Lung (tissue), 11 donors: ENCODE measurements at regions not wholly inside any gene's neighbourhood (a gene's known extent, or its start where the extent isn't known, plus 50 kb on each side); places are given as distances from the start of the nearest gene placed in this dataset.

ENCODE experiments used
- ATAC-seq: fragments of 200-7000 bp; cut with Tn5 transposase; one replicate; pipeline ENCODE4 v1.9.1; 2020; ENCODE audit warnings: moderate number of reproducible peaks; ENCODE audit not compliant: insufficient read depth, low FRiP score
- DNase-seq, 3 donors: peaks; one replicate each; pipeline ENCODE4 v3.0.0-alpha.2; 2013 to 2017
- H3K27ac ChIP-seq, 2 donors: one replicate each; pipeline ENCODE4 v1.5.1; 2013; ENCODE audit warnings: mild to moderate bottlenecking in 2 of 2, moderate library complexity in 2 of 2, control low read depth in 1 of 2, inconsistent platforms in 1 of 2, low read depth in 1 of 2, low read length in 1 of 2
- H3K27me3 ChIP-seq, 3 donors: one replicate each; pipeline ENCODE4 v1.5.1; 2013; ENCODE audit warnings: low read length in 2 of 3; ENCODE audit not compliant: control insufficient read depth in 3 of 3, insufficient read depth in 3 of 3
- H3K36me3 ChIP-seq, 4 donors: one replicate each; pipeline ENCODE4 v1.5.1; 2013; ENCODE audit warnings: low read length in 4 of 4, mild to moderate bottlenecking in 1 of 4, moderate library complexity in 1 of 4; ENCODE audit not compliant: control insufficient read depth in 4 of 4, insufficient read depth in 4 of 4
- H3K4me1 ChIP-seq, 5 donors: one replicate each; pipeline ENCODE4 v1.5.1; 2013; ENCODE audit warnings: low read length in 5 of 5, mild to moderate bottlenecking in 2 of 5, moderate library complexity in 1 of 5; ENCODE audit not compliant: control insufficient read depth in 5 of 5, insufficient read depth in 5 of 5
- H3K4me3 ChIP-seq: one replicate; pipeline ENCODE4 v1.5.1; 2013; ENCODE audit warnings: mild to moderate bottlenecking, control low read depth, moderate library complexity
- H3K9ac ChIP-seq, 2 donors: one replicate each; pipeline ENCODE4 v1.5.1; 2013; ENCODE audit warnings: low read length in 2 of 2, control low read depth in 1 of 2; ENCODE audit not compliant: insufficient read depth in 1 of 2
- H3K9me3 ChIP-seq, 4 donors: one replicate each; pipeline ENCODE4 v1.5.1; 2013; ENCODE audit warnings: low read length in 3 of 4, mild to moderate bottlenecking in 1 of 4, moderate library complexity in 1 of 4; ENCODE audit not compliant: control insufficient read depth in 4 of 4, insufficient read depth in 3 of 4
- WGBS, 2 donors: extraction: QIAGEN DNeasy Blood & Tissue Kit; methylation state at CpG; one replicate each; pipeline ENCODE4 v1.1.7; 2013; 5-methylcytosine and 5-hydroxymethylcytosine counted together
- TF ChIP-seq, protein P1 (sequence below): IDR thresholded peaks from 2 replicates; pipeline ENCODE4 v1.5.1; 2012; ENCODE audit warnings: mild to moderate bottlenecking; ENCODE audit errors: control extremely low read depth, extremely low read depth
- donor health status: control.
- donor health status: control.
- donor health status: Bipolar disorder and iron deficiency.
- donor health status: healthy.
- donor health status: DM: yes; HTN: yes; CAD: no.

DNA sequence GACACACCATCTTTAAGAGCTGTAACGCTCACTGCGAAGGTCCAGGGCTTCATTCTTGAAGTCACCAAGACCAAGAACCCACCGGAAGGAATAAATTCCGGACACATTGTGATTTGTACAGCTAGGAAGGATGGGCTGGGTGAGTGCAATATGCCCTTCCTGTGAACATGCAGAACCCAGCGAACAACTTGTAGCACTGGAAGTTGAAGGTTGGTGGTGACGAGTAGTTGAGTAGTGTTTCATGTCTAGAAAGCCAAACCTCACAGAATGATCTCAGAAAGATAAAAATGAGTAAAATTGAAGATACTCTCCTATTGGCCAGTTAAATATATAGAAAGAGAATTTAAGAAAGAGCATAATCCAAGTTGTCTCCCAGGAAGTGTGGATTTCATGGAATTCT, 462.2 kb upstream of the CFAP20DC start:
- 73 to 77% methylated on average over 6 of the region's 6 CpGs for WGBS, 2 donors
- no peak overlapping the region for H3K9ac ChIP-seq
- TF ChIP-seq, protein P1, sequence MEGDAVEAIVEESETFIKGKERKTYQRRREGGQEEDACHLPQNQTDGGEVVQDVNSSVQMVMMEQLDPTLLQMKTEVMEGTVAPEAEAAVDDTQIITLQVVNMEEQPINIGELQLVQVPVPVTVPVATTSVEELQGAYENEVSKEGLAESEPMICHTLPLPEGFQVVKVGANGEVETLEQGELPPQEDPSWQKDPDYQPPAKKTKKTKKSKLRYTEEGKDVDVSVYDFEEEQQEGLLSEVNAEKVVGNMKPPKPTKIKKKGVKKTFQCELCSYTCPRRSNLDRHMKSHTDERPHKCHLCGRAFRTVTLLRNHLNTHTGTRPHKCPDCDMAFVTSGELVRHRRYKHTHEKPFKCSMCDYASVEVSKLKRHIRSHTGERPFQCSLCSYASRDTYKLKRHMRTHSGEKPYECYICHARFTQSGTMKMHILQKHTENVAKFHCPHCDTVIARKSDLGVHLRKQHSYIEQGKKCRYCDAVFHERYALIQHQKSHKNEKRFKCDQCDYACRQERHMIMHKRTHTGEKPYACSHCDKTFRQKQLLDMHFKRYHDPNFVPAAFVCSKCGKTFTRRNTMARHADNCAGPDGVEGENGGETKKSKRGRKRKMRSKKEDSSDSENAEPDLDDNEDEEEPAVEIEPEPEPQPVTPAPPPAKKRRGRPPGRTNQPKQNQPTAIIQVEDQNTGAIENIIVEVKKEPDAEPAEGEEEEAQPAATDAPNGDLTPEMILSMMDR, result no peak

DNA sequence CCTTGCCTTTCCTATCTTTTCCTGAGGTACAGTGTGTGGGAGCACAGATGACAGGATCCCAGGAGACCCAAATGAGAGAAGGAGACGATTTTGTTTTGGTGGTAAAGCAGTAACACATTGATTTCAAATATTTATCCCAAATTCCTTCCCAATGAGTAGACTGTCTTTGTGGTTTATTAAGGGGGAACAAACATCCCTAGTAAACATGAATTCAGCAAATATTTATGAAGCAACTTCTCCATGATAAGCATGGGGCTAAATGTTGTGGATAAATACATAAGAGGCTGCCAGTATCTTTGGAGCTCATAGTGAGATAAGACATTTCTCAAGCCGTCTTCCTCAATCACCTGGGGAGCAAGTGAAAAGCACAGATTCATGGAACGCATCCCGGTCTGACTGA, 460.8 kb upstream of the CFAP20DC start:
- no peak for DNase-seq
- 45 to 55% methylated on average over 4 of the region's 4 CpGs for WGBS, 2 donors

More for the DNA sequence above, 462.2 kb upstream of the CFAP20DC start:
- DNase-seq (no peak), ATAC-seq (no peak)
- H3K27ac ChIP-seq, result no peak overlapping the region
- no peak overlapping the region for H3K4me3 ChIP-seq
- no peaks in the 10 kb centered on the region for H3K9me3 ChIP-seq
- H3K4me1 ChIP-seq, result no peaks in the 10 kb centered on the region
- H3K36me3 ChIP-seq, result no peaks in the 10 kb centered on the region
- H3K27me3 ChIP-seq, result peaks cover 0 to 2% (median 0%) of the 10 kb centered on the region in 3 donors

DNA sequence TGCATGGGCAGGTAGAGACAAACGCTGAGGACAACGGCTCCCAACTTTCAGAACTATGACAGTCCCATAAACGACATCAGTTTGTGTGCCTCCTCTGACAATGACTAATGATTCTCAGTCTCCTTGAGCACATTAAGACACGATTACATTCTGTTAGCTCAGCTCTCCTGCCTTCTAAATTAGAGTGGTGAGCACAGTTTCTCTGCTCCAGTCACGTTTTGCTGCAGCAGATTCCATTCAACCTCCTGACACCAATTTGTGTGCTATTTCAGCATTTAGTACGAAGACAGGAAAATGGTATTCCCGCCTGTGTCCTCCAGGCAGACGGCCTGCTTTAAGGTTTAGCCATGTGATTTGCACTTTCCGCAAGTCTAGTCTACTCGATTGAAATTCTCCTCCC, 458.4 kb upstream of the CFAP20DC start:
- Histone ChIP-seq H3K36me3 (no peaks in the 10 kb centered on the region), H3K9ac (no peak overlapping the region), H3K27ac (no peak overlapping the region), H3K4me3 (no peak overlapping the region), H3K4me1 (no peaks in the 10 kb centered on the region), H3K27me3 (peaks cover 0 to 6% (median 0%) of the 10 kb centered on the region in 3 donors), H3K9me3 (no peaks in the 10 kb centered on the region)
- TF ChIP-seq, protein P1, result no peak
- 80 to 87% methylated on average over 10 of the region's 10 CpGs for WGBS, 2 donors
- DNase-seq, result no peak
- ATAC-seq, result no peak

More for the DNA sequence above, 460.8 kb upstream of the CFAP20DC start:
- Histone ChIP-seq H3K4me1 (no peaks in the 10 kb centered on the region), H3K27ac (no peak overlapping the region), H3K27me3 (peaks cover 0 to 6% (median 0%) of the 10 kb centered on the region in 3 donors), H3K36me3 (no peaks in the 10 kb centered on the region), H3K9ac (no peak overlapping the region), H3K4me3 (no peak overlapping the region), H3K9me3 (no peaks in the 10 kb centered on the region)
- ATAC-seq, result no peak
- TF ChIP-seq, protein P1, result no peak

DNA sequence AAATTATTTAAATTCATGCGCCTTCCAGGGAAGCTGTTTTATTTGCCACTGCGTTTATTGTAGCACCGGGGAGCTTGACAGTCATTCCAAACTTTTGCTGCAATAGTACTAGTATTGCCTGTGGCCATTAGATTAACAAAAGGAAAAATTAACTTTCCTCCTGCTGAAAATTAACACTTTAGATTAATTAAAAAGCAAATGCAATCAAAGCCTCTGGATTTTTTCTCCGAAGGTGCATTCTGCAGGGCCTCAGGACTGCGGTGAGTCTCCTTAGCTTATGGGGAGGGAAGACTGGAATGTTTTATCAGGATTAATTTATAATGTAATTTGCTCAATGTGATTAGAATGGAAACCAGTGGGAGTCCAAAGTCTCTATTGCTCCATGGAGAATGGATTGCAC, 456.4 kb upstream of the CFAP20DC start:
- DNase-seq (no peak), ATAC-seq (no peak)
- no peak overlapping the region for H3K4me3 ChIP-seq
- H3K9me3 ChIP-seq, result no peaks in the 10 kb centered on the region
- no peaks in the 10 kb centered on the region for H3K36me3 ChIP-seq
- H3K9ac ChIP-seq, result no peak overlapping the region
- TF ChIP-seq, protein P1, result no peak
- no peak overlapping the region for H3K27ac ChIP-seq
- H3K27me3 ChIP-seq, result peaks cover 0 to 6% (median 0%) of the 10 kb centered on the region in 3 donors
- WGBS, 2 donors, result 86 to 92% methylated on average over 5 of the region's 5 CpGs
- no peaks in the 10 kb centered on the region for H3K4me1 ChIP-seq
